ENCODE measurements at regions not wholly inside any gene's neighbourhood (a gene's known extent, or its start where the extent isn't known, plus 50 kb on each side); places are given as distances from the start of the nearest gene placed in this dataset.

- RAD21 ChIA-PET (ENCODE audit: low non-redundant PET in 1 of 2, low total read pairs in 2 of 2, uncharacterized antibody in 2 of 2, unreplicated experiment in 2 of 2) = no interaction called here
- no peaks in the 10 kb centered on the region for H3K27me3 ChIP-seq (ENCODE audit: insufficient read depth, low read length)
- no peak for ATAC-seq
These were observed 368.2 kb downstream of the HINT1 start for GRCh38 chr5:130796902-130797301.

More at GRCh38 chr5:130796902-130797301, 368.2 kb downstream of the HINT1 start:
- intact Hi-C loops (cut with micrococcal nuclease) = no loop called here
- no peaks in the 10 kb centered on the region for H3K36me3 ChIP-seq (ENCODE audit: control insufficient read depth in 1 of 2, insufficient read depth in 2 of 2, low read length in 2 of 2)
- BruUV-seq (replicated peaks) = no TSS peak
- TF ChIP-seq SRF (IDR thresholded peaks at IDR 0.05; ENCODE audit: low read depth) = no peak
- TF ChIP-seq YY1 (IDR thresholded peaks at IDR 0.05; ENCODE audit: extremely low read depth, insufficient replicate concordance, low read depth, low read length) = no peak
- no peak for TF ChIP-seq POLR2A (IDR thresholded peaks at IDR 0.05; ENCODE audit: borderline replicate concordance, extremely low read depth, insufficient read depth, insufficient read length)
- TF ChIP-seq SIN3A (IDR thresholded peaks at IDR 0.05; ENCODE audit: low read depth) = no peak
- no peak for TF ChIP-seq ZFX (IDR thresholded peaks at IDR 0.05)
- TF ChIP-seq RAD21 (IDR thresholded peaks at IDR 0.05; ENCODE audit: low read depth) = no peak
- no peak for TF ChIP-seq JUND (IDR thresholded peaks at IDR 0.05)
- TF ChIP-seq EZH2phosphoT487 (IDR thresholded peaks at IDR 0.05; ENCODE audit: borderline replicate concordance) = no peak
- no peak for TF ChIP-seq FOSL1 (IDR thresholded peaks at IDR 0.05; ENCODE audit: low read depth)
- TF ChIP-seq CBX3 (IDR thresholded peaks at IDR 0.05; ENCODE audit: low read depth) = no peak
- TF ChIP-seq REST (IDR thresholded peaks at IDR 0.05; ENCODE audit: low read depth) = no peak
- no peak for TF ChIP-seq ZBTB33 (IDR thresholded peaks at IDR 0.05; ENCODE audit: extremely low read depth, insufficient replicate concordance, low read length)
- TF ChIP-seq ELF1 (IDR thresholded peaks at IDR 0.05; ENCODE audit: borderline replicate concordance, low read depth) = no peak
- no peak for TF ChIP-seq ATF3 (IDR thresholded peaks at IDR 0.05)
- no peak for TF ChIP-seq SP1 (IDR thresholded peaks at IDR 0.05; ENCODE audit: low read depth)
- no peak for TF ChIP-seq ZNF274 (IDR thresholded peaks at IDR 0.05; ENCODE audit: low read depth, low read length)
- TF ChIP-seq EZH2 (IDR thresholded peaks at IDR 0.05) = no peak
- no peak for TF ChIP-seq POLR2AphosphoS5 (IDR thresholded peaks at IDR 0.05; ENCODE audit: low read depth, low read length)
- no peak overlapping the region for H3K27ac ChIP-seq (ENCODE audit: low read depth, low read length)
- CTCF ChIA-PET = no interaction called here
- H3K4me1 ChIP-seq (ENCODE audit: control insufficient read depth in 1 of 2, insufficient read depth in 2 of 2, low read length in 2 of 2) = no peaks in the 10 kb centered on the region
- DNase-seq (ENCODE audit: low read depth, low spot score) = no peak
- no peaks in the 10 kb centered on the region for H3K79me2 ChIP-seq (ENCODE audit: insufficient read depth, low read length)
- H3K9me2 ChIP-seq (ENCODE audit: insufficient read depth) = no peaks in the 10 kb centered on the region
- H2AFZ ChIP-seq (ENCODE audit: low read depth, low read length, poor library complexity, severe bottlenecking) = no peak overlapping the region
- H3K9ac ChIP-seq (ENCODE audit: low read length) = no peak overlapping the region
- no peak overlapping the region for H3K4me3 ChIP-seq (replicated peaks in 1 of 2; ENCODE audit: low read depth in 1 of 2, low read length in 2 of 2)
- no peak overlapping the region for H3K4me2 ChIP-seq (ENCODE audit: low read length)
- no peaks in the 10 kb centered on the region for H4K20me1 ChIP-seq (ENCODE audit: insufficient read depth)
- POLR2A ChIA-PET = no interaction called here
- peaks cover 0 to 6% of the 10 kb centered on the region in 2 experiments; a peak in 1 of 4 replicates for H3K9me3 ChIP-seq (ENCODE audit: control insufficient read depth in 1 of 2, insufficient read depth in 1 of 2, low read depth in 1 of 2, low read length in 2 of 2)

Measured in HCT116 (cell line).